ENCODE measurements at regions not wholly inside any gene's neighbourhood (a gene's known extent, or its start where the extent isn't known, plus 50 kb on each side); places are given as distances from the start of the nearest gene placed in this dataset.

- TF ChIP-seq CTCF (IDR thresholded peaks at IDR 0.05; ENCODE audit: insufficient read depth, low read depth, low read length) (no peak), EZH2 (IDR thresholded peaks at IDR 0.05; ENCODE audit: insufficient read depth, low read length) (no peak)
Observed at GRCh38 chr2:122656403-122656802, 901.0 kb downstream of the TSN start.
